Activated gamma-delta T cell (primary cell): ENCODE measurements at regions not wholly inside any gene's neighbourhood (a gene's known extent, or its start where the extent isn't known, plus 50 kb on each side); places are given as distances from the start of the nearest gene placed in this dataset.
"Not testable (repeated sequence)": the region's sequence is repeated elsewhere in the genome, so short reads cannot be mapped to it uniquely, and the experiment has no call there.

Experiments used
- DNase-seq: peaks from one replicate; lab custom pipeline; 2025; lab: John Stamatoyannopoulos, UW

- DNase-seq, result no peak
These were observed 473.8 kb upstream of the API5 start for GRCh38 chr11:42837994-42838393.

DNA sequence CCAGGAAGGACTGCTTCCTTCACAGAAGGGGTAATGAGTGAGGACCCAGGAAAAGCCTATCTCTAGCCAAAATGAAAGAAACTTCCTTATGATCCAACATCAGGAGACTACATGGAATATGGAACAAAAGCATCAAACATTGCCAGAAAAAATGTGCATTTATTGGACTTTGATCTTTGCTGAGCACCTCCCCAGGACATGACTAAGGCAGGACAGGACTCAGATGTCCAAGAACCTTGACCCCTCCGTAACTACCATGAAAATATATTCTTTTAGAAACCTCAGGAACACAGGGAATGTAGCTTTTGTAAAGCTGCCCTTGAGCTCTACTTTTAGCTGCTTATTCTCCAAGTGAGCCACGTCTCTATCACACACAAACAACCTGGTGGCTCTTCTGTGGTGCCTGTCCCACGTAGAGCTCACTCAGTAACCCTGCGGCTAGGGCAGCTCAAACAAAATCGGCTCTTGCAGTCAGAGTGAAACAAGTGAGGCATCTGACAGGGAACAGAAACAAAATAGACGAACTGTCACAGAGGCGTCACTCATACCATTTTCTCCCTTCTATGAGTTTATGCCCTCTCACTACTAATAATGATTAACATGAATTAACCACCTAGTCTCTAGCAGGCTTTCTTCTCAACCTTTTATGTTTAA lies 471.5 kb upstream of the API5 start:
- DNase-seq, result no peak

DNA sequence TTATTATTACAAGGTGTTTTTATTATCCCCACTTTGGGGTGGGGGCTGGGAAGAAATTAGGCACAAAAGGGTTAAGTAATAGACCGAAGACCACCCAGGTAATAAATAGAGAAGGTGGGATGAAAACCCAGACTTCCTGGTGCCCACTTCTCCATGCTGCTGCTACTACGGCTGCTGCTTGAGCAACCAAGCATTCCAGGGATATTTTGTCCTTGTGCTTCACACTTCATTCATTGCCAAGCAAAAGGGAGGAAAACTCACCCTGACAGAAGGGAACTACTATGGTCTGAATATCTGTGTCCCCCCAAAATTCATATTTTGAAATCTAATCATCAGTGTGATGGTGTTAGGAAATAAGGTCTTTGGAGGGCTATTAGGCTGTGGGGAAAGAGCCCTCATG lies 470.9 kb upstream of the API5 start:
- DNase-seq, result no peak

- DNase-seq, result no peak
These were observed 470.2 kb upstream of the API5 start for GRCh38 chr11:42841556-42841955.

- no peak for DNase-seq
These were observed 462.4 kb upstream of the API5 start for GRCh38 chr11:42849362-42849761.

DNA sequence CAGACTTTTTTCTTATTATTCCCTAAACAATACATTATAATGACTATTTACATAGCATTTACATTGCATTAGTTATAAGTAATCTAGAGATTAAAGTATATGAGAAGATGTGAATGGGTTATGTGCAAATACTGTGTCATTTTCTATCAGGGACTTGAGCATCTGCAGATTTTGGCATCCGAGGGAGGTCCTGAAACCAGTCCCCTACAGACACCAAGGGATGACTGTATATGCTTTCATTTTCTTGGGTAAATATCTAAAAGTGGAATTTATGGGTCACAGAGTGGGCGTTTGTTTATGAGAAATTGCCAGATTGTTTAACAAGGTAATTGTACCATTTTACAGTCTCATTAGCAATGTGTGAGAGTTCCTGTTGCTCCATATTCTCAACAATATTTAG lies 454.5 kb upstream of the API5 start:
- DNase-seq, result no peak

- no peak for DNase-seq
These were observed 441.3 kb upstream of the API5 start for GRCh38 chr11:42870480-42870879.

- DNase-seq, result not testable (repeated sequence)
These were observed 437.9 kb upstream of the API5 start for GRCh38 chr11:42873800-42874405.

GRCh38 chr11:42881335-42881734 lies 430.5 kb upstream of the API5 start:
- not testable (repeated sequence) for DNase-seq

DNA sequence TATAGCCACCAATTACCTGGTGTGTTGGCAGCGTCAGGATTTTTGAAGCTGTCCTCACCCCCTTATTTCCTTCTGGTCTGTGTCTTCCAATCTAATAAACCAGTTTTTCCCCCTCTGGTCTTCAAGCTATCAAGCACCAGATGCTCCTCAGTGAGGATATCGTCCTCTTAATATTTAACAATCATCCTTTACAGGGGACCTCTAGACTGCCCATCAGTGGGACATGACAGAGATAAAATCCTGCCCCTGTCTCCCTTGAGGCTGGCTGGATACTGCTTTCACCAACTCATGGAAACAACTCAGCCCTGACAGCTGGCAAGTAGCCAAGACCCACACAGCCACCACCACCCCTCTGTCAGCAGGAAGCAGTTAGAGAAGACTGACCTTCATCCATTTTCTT lies 421.0 kb upstream of the API5 start:
- no peak for DNase-seq

GRCh38 chr11:42901084-42901483 lies 410.7 kb upstream of the API5 start:
- DNase-seq, result no peak

DNA sequence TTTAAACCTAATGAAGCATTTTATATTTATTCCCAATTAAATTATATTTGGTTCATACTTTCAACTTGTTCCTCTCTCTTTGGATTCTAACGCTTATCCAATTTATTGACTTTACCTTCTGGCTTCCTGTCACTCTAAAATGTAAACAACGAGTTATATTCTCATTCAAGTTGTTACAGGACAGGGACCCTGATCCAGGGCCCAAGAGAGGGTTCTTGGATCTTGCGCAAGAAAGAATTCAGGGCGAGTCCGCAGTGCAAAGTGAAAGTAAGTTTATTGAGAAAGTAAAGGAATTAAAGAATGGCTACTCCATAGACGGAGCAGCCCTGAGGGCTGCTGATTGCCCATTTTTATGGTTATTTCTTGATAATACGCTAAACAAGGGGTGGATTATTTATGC lies 405.6 kb upstream of the API5 start:
- DNase-seq, result no peak

DNA sequence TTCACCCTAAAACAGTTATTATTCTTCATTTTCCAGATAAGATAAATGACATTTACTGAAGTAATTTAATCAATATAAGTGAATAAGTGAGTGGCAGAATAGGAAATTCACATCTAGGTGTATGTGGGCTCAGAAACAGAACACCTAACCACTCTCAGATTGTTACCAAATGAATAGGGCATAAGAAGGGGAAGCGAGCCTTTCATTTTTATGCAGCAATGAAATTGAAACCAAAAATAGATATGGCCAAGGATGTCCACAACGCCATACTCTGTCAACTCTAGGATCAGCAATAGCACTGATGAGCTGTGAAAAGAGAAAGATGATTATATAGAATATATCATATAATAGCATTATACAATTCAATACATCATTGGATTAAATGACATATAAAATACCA lies 398.1 kb upstream of the API5 start:
- DNase-seq, result no peak

- DNase-seq, result no peak
These were observed 388.1 kb upstream of the API5 start for GRCh38 chr11:42923651-42924050.

- no peak for DNase-seq
These were observed 385.9 kb upstream of the API5 start for GRCh38 chr11:42925916-42926315.

DNA sequence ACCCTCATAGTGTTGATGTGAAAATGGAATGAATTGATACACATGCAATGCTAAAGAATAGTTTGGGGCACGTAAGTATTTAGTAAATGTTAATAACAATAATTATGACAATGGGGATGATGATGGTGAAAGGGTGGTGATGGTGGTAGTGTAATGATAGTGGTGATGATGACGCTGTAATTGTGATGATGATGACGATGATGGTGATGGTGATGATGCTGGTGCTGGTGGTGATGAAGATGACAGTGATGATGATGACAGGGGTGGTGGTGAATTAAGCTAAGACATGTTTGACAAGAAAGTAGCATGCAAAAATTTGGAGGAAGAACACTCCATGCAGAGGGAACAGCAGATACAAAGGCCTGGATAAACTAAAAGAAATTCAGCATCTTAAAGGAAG lies 364.4 kb upstream of the API5 start:
- DNase-seq, result no peak

DNA sequence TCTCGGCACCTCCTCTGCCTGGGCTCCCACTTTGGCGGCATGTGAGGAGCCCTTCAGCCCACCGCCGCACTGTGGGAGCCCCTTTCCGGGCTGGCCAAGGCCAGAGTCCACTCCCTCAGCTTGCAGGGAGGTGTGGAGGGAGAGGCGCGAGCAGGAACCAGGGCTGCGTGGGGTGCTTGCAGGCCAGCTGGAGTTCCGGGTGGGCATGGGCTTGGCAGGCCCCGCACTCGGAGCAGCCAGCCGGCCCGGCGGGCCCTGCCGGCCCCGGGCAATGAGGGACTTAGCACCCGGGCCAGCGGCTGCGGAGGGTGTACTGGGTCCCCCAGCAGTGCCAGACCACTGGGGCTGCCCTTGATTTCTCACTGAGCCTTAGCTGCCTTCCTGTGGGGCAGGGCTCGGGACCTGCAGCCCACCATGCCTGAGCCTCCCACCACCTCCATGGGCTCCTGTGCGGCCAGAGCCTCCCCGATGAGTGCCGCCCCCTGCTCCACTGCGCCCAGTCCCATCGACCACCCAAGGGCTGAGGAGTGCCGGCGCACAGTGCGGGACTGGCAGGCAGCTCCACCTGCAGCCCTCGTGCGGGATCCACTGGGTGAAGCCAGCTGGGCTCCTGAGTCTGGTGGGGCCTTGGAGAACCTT lies 361.9 kb upstream of the API5 start:
- DNase-seq, result not testable (repeated sequence)

- no peak for DNase-seq
These were observed 360.5 kb upstream of the API5 start for GRCh38 chr11:42951266-42951665.

- DNase-seq, result no peak
These were observed 354.0 kb upstream of the API5 start for GRCh38 chr11:42957831-42958230.

GRCh38 chr11:42958635-42959034 lies 353.2 kb upstream of the API5 start:
- DNase-seq, result no peak

GRCh38 chr11:42960521-42961088 lies 351.2 kb upstream of the API5 start:
- DNase-seq, result no peak

DNA sequence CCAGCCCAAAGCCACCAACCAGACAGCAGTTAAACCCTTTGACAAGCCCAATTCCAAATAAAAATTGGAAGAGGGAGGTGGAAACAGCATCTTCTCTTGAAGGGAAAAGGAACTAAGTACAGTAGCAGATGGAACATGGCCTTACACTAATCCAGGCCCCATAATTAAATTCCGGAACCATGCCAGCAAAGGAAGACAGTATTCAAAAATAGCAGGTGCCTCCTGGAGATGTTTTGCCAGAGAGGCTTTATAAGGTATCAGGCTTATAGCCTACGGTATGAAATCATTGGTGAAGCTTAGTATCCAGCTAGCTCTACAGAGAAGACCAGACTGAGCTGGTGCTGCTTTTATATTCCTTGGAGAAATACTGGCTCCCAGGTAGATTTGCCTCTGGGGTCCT lies 344.1 kb upstream of the API5 start:
- DNase-seq, result no peak

DNA sequence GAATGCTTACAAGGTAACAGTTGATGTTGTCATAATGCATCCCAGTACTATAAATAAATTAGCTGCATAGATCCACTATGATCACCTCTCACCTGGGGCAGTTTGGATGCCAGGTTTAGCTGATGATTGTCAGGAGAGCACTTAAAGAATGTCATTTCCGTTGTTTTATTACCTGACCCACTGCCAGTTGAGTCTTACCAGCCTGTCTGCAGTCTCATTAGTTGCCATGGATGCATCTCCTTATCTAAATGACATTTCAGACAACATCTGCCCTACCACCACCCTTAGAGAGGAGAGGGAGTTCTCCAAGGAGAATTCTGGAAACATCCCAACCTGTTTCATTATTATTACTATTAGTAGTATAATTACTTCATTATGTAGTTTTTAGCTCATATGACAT lies 339.1 kb upstream of the API5 start:
- no peak for DNase-seq
